ENCODE measurements at regions not wholly inside any gene's neighbourhood (a gene's known extent, or its start where the extent isn't known, plus 50 kb on each side); places are given as distances from the start of the nearest gene placed in this dataset.

DNA sequence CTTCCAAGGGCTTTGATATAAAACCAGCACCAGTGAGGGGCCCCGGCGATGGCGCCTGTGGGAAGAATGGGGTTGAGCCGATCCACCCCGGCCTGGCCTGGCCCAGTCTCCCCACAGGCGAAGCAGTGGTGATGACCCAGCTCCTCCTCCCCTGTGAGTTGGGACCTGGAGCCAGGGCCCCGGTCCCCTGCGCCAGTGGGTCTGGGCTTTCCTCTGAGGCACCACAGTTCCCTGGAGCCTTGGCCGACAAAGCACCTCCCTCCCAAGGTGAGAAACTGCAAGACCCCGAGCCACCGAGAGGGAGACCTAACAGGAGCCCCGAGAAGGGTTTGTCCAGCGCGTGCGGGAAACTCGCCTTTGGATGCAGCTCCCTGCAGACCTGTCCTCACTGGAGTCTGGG, 942.9 kb downstream of the BRD1 start:
- no peak for DNase-seq (ENCODE audit: low read depth in 2 of 2, low spot score in 1 of 2)

GRCh38 chr22:48884324-48884723, 943.3 kb downstream of the BRD1 start:
- DNase-seq (ENCODE audit: low read depth in 2 of 2, low spot score in 1 of 2), result no peak

GRCh38 chr22:48883211-48883960, 944.3 kb downstream of the BRD1 start:
- no peak for DNase-seq (ENCODE audit: low read depth in 2 of 2, low spot score in 1 of 2)

GRCh38 chr22:48882636-48883200, 945.0 kb downstream of the BRD1 start:
- DNase-seq (ENCODE audit: low read depth in 2 of 2, low spot score in 1 of 2), result no peak

- no peak for DNase-seq (ENCODE audit: low read depth in 2 of 2, low spot score in 1 of 2)
Observed at GRCh38 chr22:48881326-48881980, 946.2 kb downstream of the BRD1 start.

DNA sequence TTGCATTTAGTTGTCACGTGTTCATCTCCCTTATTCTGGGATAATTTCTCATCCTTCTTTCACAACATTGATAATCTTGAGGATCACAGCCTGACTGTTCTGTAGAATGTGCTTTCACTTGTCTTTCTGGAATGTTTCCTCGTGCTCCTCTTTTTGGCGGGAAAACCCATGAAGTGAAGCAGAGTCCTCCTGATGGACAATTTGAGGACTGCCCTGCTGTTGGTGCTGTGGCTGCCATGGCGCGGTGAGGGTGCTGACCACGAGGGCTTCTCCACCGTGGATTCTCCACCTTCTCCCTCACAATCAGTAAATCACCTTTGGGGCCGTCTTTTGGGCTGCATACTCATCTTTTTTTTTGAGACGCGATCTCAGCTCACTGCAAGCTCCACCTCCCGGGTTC, 946.9 kb downstream of the BRD1 start:
- no peak for DNase-seq (ENCODE audit: low read depth in 2 of 2, low spot score in 1 of 2)

DNA sequence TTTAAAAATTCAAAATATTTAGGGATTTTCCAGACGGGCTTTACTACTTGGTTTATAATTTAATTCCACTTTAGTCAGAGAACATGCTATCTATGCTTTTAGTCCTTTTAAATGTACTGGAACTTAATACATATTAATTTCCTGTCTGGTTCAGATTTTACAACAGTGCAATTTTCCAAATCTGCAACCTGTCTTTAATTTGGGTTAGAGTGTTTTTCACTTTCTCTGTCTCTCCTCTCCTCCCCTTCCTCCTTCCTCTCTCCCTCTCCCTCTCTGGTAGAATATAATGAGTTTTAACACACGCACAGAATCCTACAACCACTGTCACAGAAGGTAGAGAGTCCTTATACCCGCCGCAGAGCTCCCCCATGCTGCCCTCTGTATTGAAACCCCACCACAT, 950.7 kb downstream of the BRD1 start:
- DNase-seq (ENCODE audit: low read depth in 2 of 2, low spot score in 1 of 2), result no peak

DNA sequence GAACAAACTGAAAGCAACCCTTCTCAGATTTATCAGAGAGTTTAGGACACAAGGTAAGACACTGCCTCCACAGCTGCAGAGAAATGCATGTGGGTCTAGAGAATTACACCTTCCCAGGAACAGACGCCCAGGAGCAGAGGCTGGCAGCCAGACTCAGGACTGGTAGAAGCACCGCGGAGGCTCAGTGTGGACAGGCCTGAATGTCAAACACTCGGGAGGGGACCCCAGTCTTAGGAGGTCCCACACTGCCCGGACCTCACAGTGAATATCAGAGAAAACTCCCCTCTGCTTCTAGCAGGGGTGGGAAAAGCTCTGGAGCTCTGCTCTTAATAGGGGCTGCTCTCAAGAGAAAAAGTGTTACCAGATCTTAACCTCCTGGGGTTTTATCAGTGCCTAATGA, 952.7 kb downstream of the BRD1 start:
- no peak for DNase-seq (ENCODE audit: low read depth in 2 of 2, low spot score in 1 of 2)

DNA sequence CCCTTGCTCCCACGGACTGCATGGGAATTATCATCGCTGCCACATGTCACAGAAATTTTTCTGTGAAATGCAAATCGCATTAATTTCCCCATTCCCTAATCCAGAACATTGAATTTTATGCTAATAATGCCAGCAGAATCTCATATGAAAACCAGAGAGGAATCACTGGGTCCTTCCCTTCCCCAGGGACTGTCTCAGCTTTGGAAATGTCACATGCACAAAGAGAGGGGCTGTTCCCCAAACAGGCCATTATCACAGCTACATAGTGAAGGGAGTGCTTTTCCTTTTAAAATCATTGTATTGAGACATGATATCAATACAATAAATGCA, 954.5 kb downstream of the BRD1 start:
- DNase-seq (ENCODE audit: low read depth in 2 of 2, low spot score in 1 of 2), result no peak

DNA sequence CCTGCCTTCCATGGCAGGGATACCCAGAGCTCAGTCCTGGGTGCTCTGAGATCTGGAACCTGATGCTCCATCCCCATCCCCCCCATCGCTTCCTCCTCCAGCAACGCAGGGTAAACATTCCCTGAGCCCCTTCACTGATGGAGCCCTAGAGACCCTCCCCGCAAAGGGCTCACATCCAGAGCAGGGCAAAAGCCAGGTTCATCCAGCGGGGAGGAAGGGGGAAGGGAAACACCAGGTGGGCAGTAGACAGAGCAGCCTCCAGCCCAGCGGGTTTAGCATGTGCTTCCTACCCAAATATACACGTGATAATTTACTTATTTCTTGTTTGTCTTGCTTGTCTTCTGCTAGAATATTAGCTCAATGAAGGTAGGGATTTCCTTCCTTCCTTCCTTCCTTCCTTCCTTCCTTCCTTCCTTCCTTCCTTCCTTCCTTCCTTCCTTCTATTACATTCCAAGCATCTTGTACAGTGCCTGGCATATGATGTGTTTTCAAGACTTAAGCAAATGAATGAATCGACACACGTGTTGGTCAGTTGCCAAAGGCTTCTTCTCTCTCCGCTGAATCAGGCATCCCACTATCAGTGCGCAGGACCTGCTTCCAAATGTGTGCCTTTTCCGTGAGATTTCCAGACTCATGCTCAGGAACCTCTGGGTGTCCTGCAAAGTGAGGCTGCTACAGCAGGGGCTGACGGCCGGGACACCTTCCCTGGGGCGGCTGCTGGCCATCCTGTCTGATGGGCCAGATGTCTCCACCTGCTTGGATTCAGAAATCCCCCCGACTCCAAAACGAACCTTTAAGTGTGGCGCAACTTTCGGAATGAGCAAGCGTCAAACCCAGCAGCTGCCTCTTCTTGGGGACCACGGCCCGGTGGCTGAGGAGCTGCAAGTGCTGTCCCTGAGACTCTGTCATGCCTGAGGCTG, 955.1 kb downstream of the BRD1 start:
- no peak for DNase-seq (ENCODE audit: low read depth in 2 of 2, low spot score in 1 of 2)

GRCh38 chr22:48871176-48871840, 956.4 kb downstream of the BRD1 start:
- DNase-seq (ENCODE audit: low read depth in 2 of 2, low spot score in 1 of 2), result no peak

- no peak for DNase-seq (ENCODE audit: low read depth in 2 of 2, low spot score in 1 of 2)
Observed at GRCh38 chr22:48870436-48870835, 957.2 kb downstream of the BRD1 start.

- no peak for DNase-seq (ENCODE audit: low read depth in 2 of 2, low spot score in 1 of 2)
Observed at GRCh38 chr22:48869788-48870187, 957.9 kb downstream of the BRD1 start.

GRCh38 chr22:48869161-48869560, 958.5 kb downstream of the BRD1 start:
- DNase-seq (ENCODE audit: low read depth in 2 of 2, low spot score in 1 of 2), result no peak

GRCh38 chr22:48868554-48868953, 959.1 kb downstream of the BRD1 start:
- DNase-seq (ENCODE audit: low read depth in 2 of 2, low spot score in 1 of 2), result no peak

GRCh38 chr22:48867891-48868290, 959.8 kb downstream of the BRD1 start:
- no peak for DNase-seq (ENCODE audit: low read depth in 2 of 2, low spot score in 1 of 2)

- DNase-seq (ENCODE audit: low read depth in 2 of 2, low spot score in 1 of 2), result no peak
Observed at GRCh38 chr22:48866906-48867681, 960.6 kb downstream of the BRD1 start.

GRCh38 chr22:48864748-48865147, 962.9 kb downstream of the BRD1 start:
- DNase-seq (ENCODE audit: low read depth in 2 of 2, low spot score in 1 of 2), result no peak

GRCh38 chr22:48863965-48864528, 963.6 kb downstream of the BRD1 start:
- no peak for DNase-seq (ENCODE audit: low read depth in 2 of 2, low spot score in 1 of 2)

GRCh38 chr22:48860557-48860956, 967.1 kb downstream of the BRD1 start:
- DNase-seq (ENCODE audit: low read depth in 2 of 2, low spot score in 1 of 2), result no peak

All from stimulated activated CD8-positive, alpha-beta memory T cell treated with anti-CD3 and anti-CD28 coated beads, Interleukin-4, amount 100 ng/mL, for 4 hours (primary cell).